Pons (tissue), 1 donor: ENCODE measurements at regions not wholly inside any gene's neighbourhood (a gene's known extent, or its start where the extent isn't known, plus 50 kb on each side); places are given as distances from the start of the nearest gene placed in this dataset.
"Not testable (repeated sequence)": the region's sequence is repeated elsewhere in the genome, so short reads cannot be mapped to it uniquely, and the experiment has no call there.

Experiments
- DNase-seq: peaks from one replicate; pipeline ENCODE4 v3.0.0-alpha.2; 2016; ENCODE audit warnings: low spot score

DNA sequence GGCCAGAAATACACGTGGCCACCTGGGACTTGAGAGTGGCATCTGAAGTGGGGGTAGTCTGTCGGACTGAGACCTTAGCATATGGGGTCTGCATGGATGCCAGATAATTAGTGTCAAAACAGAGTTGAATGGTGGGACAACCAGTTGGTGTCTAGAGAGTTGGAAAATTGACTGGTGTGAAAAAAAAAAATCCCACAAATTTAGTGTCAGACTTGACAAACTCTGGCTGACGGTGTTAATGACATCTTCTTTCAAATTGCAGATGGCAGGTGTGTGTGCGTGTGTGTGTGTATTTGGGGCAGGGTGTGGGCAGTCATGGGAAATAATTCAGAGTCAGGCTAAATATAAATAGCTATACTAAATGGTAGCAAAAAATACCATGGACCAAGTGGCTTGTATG lies 365.4 kb upstream of the RGPD4 start:
- DNase-seq = no peak

DNA sequence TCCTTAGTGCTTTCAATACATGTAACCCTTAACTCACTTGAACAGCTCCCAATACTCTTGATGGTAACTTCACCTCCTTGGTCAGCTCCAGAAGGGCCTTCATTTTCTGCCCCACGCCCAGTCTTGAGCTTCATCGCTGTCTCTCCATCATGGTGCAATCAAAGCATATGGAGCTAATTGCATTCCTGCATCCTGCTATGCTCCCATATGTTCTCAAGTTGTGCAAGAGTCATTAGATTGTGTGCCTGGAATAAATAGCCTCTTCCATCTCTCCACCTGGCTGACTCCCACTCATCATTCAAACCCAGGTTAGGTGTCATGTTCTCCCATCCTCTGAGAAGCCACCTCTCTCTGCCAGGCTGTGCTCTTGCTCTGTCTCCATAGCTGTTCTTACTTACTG lies 364.5 kb upstream of the RGPD4 start:
- DNase-seq = peak; percentile 30

DNA sequence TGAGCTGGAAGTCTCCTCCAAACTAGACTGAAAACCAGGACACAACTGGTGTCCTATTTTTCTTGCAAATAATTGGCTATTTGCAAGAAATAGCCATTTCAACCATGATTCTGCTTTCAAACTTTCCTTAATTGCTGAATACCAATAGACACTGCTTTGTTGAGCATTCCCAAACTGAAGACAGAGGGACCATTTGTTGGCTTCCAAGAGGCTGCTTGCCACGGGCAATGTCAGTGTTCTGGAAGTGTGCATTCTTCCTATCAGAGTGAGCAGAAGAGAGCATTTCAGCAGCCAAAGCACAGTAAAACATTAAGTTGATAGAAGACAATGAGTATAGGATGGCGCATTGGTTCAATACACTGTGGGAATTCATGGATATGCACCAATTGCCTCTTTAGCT lies 360.5 kb upstream of the RGPD4 start:
- peak; percentile 57 for DNase-seq

DNA sequence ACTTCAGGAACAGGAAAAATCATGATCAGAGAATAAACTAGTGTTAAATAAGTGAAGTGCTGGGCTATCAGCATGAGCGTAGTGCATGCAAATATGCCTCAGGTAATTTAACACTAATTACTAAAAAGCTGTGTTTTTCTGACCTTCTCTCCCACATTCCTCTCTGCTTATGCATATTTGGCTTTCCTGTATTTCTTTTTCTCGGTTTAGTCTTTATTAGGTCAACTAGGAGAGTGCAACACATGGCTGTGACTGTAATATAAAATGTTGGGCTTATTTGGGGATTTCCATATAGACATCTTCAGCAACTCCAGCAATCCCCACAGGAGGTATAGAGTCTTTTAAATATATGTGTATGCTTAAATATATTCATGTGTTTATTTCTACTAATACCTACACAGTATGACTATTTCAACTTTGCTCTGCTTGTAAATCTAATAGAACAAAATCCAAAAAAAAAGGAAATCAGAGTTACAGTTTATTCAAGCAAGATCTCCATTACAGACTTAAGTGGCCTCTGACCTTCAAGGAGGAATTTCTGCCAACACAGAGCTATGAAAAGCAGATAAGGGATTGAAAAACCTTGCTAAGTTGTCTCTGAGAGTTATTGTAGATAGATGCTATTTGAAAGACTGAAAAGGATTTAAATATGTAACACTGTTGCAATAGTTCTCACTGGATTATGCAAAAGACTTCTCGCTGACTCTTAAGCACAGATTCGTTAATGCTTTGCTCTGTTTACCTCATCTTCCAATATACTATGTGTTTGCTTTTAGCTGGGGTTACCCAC lies 359.5 kb upstream of the RGPD4 start:
- DNase-seq = no peak

DNA sequence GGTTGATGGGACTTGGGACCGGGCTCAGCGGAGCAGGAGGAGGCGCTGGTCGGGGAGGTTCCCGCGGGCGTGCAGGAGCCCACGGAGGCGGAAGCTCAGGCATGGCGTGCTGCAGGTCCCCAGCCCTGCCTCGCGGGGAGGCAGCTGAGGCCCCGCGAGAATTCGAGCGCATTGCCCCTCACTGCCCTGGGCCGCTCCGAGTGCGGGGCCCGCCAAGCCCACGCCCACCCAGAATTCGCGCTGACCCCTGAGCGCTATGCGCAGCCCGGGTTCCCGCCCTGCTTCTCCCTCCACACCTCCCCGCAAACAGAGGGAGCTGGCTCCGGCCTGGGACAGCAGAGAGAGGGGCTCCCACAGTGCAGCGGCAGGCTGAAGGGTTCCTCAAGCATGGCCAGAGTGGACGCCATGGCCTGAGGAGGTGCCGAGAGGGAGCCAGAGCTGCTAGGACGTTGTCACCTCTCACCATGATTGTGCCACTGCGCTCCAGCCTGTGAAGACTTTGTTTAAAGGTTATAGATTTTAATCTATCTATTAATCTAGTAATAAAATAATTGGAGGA lies 357.2 kb upstream of the RGPD4 start:
- no peak for DNase-seq

DNA sequence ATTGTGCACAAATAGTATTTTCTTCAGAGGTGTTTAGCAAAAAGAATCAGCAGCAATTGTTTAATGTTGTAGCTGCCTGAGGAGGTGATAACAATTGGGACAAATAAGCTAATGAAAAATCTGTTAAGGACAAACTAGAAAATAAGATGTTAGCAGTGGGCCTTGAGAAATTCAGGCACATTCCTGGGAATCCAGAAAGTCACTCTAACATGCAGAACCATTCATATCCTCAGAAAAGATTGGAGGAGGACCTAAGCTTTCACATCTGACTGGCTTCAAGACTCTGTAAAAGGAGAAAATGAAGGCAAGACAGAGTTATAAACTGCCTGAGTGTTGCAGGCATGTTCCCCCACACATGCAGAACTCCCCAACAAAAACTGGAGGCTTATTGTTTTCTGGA lies 353.5 kb upstream of the RGPD4 start:
- DNase-seq = no peak

DNA sequence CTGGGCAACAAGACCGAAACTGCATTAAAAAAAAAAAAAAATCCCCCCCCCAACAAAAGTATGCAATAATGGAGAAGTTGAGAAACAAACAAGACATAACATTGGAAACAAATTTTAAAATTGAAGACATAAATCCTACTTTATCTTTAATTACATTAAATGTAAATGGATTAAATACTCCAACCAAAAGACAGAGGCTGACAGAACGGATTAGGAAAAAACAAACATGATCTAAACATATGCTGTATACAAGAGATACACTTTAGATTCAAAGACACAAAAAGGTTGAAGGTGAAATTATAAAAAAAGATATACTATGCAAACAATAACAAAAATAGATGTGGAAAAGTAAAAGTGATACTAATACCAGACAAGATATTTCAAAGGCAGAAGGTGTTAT lies 350.8 kb upstream of the RGPD4 start:
- no peak for DNase-seq

DNA sequence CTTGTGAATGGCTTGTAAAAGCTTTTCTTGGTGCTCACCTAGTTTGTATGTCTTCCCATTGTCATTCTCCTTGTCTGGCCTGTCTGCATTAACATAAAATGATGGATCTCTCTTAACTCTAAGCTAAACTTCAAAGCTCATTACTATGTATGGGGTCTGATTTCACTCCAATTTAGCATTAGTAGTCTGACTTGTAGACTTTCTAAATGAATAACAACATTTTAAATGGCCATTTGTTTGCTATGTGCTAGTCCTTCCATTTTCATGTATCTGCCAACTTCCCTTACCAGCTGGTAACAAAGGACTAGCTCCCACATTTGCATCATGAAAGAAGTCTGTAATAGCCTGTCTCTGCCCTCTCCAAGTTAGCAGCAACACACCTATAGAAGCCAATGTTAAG lies 324.2 kb upstream of the RGPD4 start:
- DNase-seq = no peak

DNA sequence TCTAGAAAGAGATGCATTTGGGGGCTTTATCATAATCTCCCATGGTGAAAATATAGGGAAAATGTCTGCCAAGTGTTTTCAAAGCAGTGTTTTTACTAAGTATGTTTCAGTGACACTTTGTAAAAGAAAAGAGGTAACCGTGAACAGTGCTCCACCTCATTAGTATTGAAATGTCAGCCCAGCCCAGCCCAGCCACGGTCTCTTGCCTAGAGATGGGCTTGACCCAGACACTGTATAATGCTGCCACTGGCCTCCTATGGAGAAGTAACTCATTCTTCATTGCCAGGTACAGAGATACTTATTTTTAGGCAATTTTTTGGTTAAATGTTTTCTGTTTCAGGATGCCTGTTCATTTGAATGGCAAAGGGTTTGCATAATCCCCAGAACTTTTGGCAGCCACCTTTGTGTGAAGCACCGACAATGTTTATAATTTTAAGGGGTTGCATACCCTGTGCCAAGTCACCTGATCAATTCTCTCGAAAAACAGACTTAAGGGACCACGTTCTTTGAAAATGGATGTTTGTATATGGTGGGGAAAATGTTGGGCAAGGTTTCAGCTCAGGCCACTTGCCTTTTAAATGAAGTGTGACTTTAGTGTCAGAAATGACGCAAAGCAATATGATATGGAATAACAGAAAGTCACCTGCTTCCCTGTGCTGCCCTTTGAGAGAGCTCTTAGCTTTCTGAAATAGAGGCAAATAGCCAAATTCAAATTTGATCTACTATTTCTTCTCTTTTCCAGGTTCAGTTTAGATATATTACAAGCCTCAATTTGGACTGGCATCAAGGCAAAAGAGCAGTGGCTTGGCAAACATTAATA lies 314.5 kb upstream of the RGPD4 start:
- DNase-seq = no peak

DNA sequence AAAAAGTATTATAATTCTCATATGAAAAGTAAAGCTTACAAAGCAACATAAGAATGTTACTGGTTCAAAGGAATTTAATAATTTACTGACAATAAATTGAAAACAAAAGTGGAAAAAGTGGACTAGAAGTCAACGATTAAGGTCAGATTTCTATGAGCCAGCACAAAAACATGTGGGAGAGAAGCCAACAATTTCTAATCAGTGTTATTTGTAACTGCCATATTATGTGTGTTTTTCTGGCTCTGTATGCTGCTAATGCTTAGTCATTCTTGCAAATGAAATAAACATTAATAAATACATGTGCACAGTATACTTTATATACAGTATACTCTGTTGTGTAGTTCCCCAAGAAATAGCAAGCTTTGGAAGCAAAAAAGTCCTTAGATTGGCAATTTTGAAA lies 301.3 kb upstream of the RGPD4 start:
- no peak for DNase-seq

DNA sequence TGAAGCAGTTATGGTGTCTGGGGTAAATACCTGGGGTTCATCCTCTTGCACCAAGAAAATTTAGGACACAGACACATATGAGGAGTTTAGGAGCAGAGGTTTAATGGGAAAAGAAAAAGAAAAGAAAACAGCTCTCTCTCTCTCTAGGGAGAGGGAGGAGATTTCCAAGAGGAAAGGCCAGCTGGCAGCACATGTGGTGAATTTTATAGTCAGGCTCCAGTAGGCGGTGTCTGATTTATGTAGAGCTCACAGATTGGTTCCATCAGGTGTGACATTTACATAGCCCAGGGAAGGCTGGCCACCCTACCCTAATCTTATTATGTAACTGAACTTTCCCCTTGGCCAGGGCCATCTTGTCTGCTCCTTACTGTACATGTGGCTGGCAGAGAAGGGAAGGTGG lies 297.5 kb upstream of the RGPD4 start:
- DNase-seq = no peak

DNA sequence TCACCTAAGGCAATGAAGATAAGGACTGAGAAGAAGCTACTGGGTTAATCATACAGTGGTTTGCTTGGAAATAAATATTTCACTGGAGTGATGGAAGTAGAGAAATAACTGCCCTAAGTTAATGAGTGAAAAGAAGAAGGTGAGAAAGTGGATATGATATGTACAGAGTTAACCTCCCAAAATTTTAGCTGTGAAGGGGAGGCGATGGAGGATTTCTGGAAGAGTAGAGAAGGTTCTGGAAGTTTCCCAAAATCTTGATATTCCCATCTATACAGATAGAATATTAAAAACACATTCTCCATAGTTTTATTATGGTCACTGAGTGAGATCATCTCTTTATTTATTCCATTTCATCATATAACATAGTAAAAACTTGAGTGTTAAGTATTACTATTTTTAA lies 296.6 kb upstream of the RGPD4 start:
- no peak for DNase-seq

DNA sequence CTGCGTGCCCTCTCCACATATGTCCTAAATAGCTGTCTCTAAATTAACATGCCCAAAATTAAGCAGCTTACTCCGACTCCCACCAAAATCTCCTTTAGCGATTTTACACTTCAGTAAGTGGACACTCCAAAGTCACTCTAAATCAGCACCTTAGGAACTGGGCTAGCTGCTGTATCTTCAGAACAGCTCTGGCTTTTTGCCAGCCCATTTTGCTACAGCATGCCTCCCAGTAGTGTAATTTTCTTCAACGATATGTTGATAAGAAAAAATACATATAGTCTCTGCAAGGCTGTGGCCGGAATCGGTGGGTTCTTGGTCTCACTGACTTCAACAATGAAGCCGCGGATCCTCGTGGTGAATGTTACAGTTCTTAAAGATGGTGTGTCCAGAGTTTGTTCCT lies 291.8 kb upstream of the RGPD4 start:
- no peak for DNase-seq

DNA sequence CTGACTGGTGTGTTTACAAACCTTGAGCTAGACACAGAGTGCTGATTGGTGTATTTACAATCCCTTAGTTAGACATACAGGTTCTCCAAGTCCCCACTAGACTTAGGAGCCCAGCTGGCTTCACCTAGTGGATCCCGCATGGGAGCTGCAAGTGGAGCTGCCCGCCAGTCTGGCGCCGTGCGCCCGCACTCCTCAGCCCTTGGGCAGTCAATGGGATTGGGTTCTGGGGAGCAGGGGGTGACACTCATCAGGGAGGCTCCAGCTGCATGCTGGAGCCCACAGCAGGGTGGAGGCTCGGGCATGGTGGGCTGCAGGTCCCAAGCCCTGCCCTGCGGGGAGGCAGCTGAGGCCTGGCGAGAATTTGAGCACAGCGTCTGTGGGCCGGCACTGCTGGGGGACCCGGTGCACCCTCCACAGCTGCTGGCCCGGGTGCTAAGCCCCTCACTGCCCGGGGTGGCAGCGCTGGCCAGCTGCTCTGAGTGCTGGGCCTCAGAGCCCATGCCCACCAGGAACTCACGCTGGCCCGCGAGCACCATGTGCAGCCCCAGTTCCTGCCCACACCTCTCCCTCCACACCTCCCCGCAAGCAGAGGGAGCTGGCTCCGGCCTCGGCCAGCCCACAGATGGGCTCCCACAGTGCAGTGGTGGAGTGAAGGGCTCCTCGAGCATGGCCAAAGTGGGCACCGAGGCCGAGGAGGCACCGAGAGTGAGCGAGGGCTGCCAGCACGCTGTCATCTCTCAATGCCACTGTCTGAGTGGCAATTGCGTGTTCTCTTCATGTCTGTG lies 290.6 kb upstream of the RGPD4 start:
- DNase-seq = not testable (repeated sequence)

DNA sequence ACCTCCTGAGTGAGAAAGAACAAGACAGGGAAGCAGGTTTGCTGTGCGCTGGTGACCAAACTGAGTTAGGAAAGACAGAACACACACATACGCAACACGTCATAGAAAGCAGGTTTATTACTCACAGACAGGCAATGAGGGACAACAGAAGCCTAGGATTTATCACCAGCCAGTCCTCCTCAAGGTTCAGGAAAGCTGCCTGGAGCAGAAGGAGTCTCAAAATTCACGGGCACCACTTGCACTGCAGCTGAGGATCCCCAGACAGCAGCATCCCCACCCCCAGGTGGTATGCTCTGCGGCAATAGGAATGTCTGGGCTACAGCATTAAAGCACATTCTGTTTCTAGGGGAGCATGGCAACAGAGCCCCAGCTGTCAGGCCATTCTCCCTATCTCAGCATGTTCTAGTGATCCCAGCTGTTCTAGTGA lies 284.4 kb upstream of the RGPD4 start:
- peak; percentile 2 for DNase-seq

DNA sequence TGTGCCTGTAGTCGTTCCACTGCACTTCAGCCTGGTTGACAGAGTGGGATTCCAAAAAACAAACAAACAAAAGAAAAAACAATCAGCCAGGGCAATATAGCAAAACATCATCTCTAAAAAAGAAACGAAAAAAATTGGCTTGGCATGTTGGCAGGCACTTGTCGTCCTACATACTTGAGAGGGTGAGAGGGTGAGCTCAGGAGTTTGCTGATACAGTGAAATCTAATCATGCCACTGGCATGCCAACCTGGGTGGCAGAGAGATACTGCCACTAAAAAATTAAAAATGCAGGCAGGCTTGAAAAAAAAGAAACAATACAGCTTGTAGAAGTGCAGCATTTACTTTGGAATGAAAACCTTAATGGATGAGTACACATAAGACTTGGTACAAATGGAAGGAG lies 282.9 kb upstream of the RGPD4 start:
- DNase-seq = no peak

DNA sequence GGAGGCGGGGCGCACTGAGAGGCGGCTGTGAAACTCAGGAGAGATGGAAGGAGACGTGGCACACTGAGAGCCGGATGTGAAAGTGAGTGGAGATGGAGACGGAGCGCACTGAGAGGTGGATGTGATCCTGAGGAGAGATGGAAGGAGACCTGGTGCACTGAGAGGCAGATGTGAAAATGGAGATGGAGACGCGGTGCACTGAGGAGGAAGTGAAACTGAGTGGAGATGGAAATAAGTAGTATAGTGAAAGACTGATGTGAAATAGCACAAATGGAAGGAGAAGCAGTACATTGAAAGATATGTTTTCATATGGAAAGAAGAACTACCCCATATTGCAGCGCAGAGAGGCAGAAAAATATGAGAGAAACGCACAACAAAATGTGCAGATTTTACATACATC lies 281.6 kb upstream of the RGPD4 start:
- DNase-seq = no peak

DNA sequence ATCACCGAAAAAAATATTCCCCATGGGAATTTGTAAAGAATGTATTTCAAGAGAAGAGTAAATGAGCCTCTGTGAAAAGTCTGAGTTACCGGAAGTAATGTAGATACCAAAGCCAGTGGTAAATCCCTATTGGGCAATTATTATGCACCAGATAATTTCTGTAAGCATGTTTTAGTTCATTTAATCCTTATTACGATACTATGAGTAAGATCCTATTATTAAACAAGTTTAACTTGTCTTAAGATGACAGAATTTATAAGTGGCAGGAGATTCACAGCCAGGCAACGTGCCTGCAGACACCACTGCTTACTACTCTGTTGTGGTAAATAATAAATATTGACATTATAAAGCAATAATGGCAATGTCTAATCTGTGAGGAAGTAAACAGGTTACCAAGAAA lies 280.8 kb upstream of the RGPD4 start:
- no peak for DNase-seq

DNA sequence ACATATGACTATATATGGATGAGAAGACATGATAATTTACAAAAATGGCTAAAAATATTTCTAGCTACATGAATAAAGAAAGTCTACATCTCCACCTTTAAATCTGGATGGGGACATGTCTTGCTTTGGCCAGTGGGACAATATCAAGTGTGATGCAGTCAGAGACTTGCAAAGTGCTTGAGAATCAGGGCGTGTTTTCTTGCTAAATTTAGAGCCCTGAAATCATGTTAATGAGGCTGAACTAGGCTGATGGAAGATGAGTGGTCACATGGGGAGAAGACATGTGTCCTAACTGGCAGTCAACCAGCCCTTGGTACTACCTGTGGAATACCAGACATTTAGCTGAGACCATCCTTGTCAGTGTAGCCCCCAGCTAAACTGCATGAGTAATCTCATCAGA lies 278.5 kb upstream of the RGPD4 start:
- DNase-seq = no peak

DNA sequence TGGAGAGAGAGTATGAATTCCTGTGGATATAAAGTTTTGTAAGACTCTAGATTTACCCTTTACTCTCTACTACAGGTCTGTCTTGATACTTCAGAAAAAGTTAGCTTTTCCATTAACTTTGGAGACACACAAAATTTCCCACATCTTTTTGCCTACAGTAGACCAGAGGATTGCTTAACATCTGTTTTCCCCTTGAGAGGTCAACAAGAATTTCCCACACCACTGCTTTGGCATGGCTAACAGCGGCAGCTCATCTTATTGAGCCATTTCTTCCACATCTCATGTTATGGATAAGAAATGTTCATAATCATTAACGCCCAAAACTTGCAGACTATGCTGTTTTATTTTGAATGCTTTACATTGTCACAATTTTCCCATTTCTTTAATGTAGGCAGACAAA lies 273.6 kb upstream of the RGPD4 start:
- DNase-seq = no peak

DNA sequence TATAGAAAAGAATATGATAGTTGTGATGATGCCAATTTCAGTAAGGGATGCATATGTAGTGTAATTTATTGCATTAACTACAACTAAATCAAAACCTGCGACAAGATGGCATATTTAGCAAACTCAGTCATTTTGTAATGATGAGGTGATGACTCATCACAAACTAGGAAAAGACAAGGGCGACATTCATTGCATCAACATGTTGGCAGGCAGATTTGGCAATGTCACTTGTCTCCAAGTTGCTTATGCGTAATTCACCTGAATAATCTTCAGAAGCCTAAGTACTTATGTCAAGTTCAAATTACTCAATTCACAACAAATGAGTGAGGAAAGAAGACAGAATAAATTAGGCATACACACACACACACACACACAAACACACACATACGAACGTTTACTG lies 273.2 kb upstream of the RGPD4 start:
- peak; percentile 16 for DNase-seq

DNA sequence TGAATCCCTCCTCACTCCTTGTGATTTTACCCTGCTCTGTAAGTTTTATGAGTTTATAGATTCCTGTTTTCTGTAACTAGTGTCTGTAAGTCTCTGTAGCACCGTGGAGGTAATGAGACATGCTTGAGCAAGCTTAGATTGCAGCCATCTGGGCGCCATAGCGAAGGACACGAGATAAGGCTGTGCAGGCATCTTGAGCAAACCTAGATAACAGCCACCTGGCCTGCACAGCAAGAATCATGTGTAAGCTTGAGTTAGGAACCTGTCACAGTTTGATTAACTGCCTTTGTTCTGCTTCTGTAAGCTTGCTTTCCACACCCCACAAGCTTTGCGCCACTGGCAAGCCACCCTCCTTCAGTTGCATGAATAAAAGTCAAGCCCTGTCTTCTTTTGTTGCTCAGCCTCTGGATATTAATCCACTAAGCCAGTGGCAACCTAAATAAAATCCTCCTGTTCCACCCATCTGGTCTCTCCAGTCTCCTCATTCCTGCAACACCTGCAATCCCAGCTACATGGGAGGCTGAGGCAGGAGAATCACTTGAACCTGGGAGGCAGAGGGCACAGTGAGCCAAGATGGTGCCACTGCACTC lies 270.6 kb upstream of the RGPD4 start:
- no peak for DNase-seq
